ENCODE measurements at regions not wholly inside any gene's neighbourhood (a gene's known extent, or its start where the extent isn't known, plus 50 kb on each side); places are given as distances from the start of the nearest gene placed in this dataset.

DNA sequence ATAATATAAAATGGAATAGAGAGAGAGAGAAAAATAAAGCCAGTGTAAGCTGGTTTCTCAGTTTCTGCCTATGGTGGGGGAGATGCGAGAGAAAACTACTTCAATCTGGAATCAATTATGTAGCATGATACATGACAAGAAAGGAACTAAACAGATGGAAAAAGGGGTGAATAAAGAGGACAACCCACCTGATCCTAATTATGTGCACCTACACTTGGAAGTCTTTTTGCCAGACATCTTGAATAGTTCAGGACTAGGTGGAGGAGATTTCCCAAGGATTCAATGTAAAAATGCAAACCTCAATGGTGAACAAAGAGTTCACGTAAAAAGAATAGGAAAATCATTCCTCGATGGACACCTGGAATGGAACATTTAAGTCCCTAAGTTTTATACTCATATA is 524.4 kb upstream of the RGMA start:
- TF ChIP-seq POLR2A (IDR thresholded peaks at IDR 0.05; ENCODE audit: low read length), result no peak
- TF ChIP-seq GATA1 (IDR thresholded peaks at IDR 0.05; ENCODE audit: low read depth, low read length), result no peak

All from erythroblast (primary cell).